ENCODE measurements at regions not wholly inside any gene's neighbourhood (a gene's known extent, or its start where the extent isn't known, plus 50 kb on each side); places are given as distances from the start of the nearest gene placed in this dataset.

GRCh38 chr13:55347528-55347927, 1793.2 kb upstream of the PRR20A start:
- no peak for FAIRE-seq
- Histone ChIP-seq H3K4me2 (ENCODE audit: insufficient read depth in 1 of 2, low read depth in 2 of 2, low read length in 2 of 2) (no peak overlapping the region), H2BK15ac (ENCODE audit: low read length) (no peak overlapping the region), H3K36me3 (ENCODE audit: control insufficient read depth in 2 of 4, insufficient read depth in 4 of 4, low read length in 3 of 4) (no peaks in the 10 kb centered on the region), H2BK20ac (ENCODE audit: low read length) (no peak overlapping the region), H4K8ac (ENCODE audit: extremely low read depth, insufficient read depth, low read length) (no peak overlapping the region), H3K9ac (replicated peaks in 1 of 4; ENCODE audit: extremely low read depth in 1 of 4, low read depth in 3 of 4, low read length in 3 of 4) (no peak overlapping the region), H2BK5ac (ENCODE audit: low read depth, low read length) (no peak overlapping the region), H3K56ac (replicated peaks; ENCODE audit: insufficient read length, low read depth, low read length) (no peak overlapping the region), H3K79me2 (ENCODE audit: control insufficient read depth in 1 of 2, insufficient read depth in 2 of 2, low read length in 2 of 2) (no peaks in the 10 kb centered on the region), H4K91ac (replicated peaks; ENCODE audit: insufficient read length, low read length) (no peak overlapping the region), H4K5ac (ENCODE audit: insufficient read length, low read depth, low read length) (no peak overlapping the region), H3K27me3 (replicated peaks in 1 of 4; ENCODE audit: control insufficient read depth in 3 of 4, extremely low read depth in 1 of 4, insufficient read depth in 3 of 4, low read length in 3 of 4) (no peaks in the 10 kb centered on the region), H3K79me1 (ENCODE audit: low read depth, low read length) (no peaks in the 10 kb centered on the region), H3K14ac (ENCODE audit: insufficient read length) (no peak overlapping the region), H2BK12ac (ENCODE audit: low read depth, low read length) (no peak overlapping the region), H2AFZ (ENCODE audit: low read length) (no peak overlapping the region), H3K4ac (replicated peaks; ENCODE audit: insufficient read length, low read depth, low read length) (no peak overlapping the region), H3K23me2 (ENCODE audit: low read depth, low read length) (no peaks in the 10 kb centered on the region), H3K27ac (ENCODE audit: low read depth, low read length) (no peak overlapping the region), H3K9me3 (ENCODE audit: insufficient read depth in 2 of 2, low read depth in 1 of 2, low read length in 1 of 2) (no peaks in the 10 kb centered on the region), H2AK5ac (ENCODE audit: low read depth, low read length) (no peak overlapping the region), H3K18ac (ENCODE audit: extremely low read depth, low read length) (no peak overlapping the region), H4K20me1 (replicated peaks in 1 of 2; ENCODE audit: control insufficient read depth in 1 of 2, insufficient read depth in 2 of 2, low read length in 2 of 2) (no peaks in the 10 kb centered on the region), H3K4me3 (ENCODE audit: extremely low read depth in 1 of 4, insufficient read depth in 2 of 4, low read depth in 3 of 4, low read length in 4 of 4) (no peak overlapping the region), H2BK120ac (replicated peaks; ENCODE audit: low read depth, low read length) (no peak overlapping the region), H3K23ac (ENCODE audit: insufficient read length) (no peak overlapping the region), H3K4me1 (replicated peaks in 1 of 4; ENCODE audit: control insufficient read depth in 3 of 4, insufficient read depth in 4 of 4, low read length in 3 of 4) (no peaks in the 10 kb centered on the region)
- WGBS, 2 experiments (ENCODE audit: extremely low coverage in 1 of 2, insufficient coverage in 1 of 2, insufficient read length in 1 of 2, insufficient replicate concordance in 2 of 2, low coverage in 1 of 2, low lambda C conversion rate in 2 of 2, missing lambda C conversion rate in 1 of 2): 89% methylated on average over 3 of the region's 3 CpGs; no CpG with 5 or more reads in 1 of the 2 experiments
- TF ChIP-seq RBBP5 (IDR thresholded peaks at IDR 0.05; ENCODE audit: borderline replicate concordance, low read depth, low read length) (no peak), PHF8 (conservative IDR thresholded peaks at IDR 0.05; ENCODE audit: low read depth, low read length) (no peak), HDAC2 (IDR thresholded peaks at IDR 0.05; ENCODE audit: borderline replicate concordance in 1 of 2, low read depth in 2 of 2, low read length in 2 of 2) (no peak), TAF7 (optimal IDR thresholded peaks at IDR 0.05; ENCODE audit: borderline replicate concordance, low read depth, low read length) (no peak), TBP (IDR thresholded peaks at IDR 0.05; ENCODE audit: low read depth, low read length) (no peak), TAF1 (IDR thresholded peaks at IDR 0.05; ENCODE audit: low read depth, low read length) (no peak)
- TF ChIP-seq, protein P1, sequence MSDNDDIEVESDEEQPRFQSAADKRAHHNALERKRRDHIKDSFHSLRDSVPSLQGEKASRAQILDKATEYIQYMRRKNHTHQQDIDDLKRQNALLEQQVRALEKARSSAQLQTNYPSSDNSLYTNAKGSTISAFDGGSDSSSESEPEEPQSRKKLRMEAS (IDR thresholded peaks at IDR 0.05): no peak
- CTCF ChIA-PET (ENCODE audit: partially characterized antibody): no interaction called here
- POLR2A ChIA-PET (ENCODE audit: partially characterized antibody): interaction anchor here (0.6 kb wide), 1 partner anchor 386 kb away, joined by 4 read pairs; no protein-coding TSS in a partner anchor
- no peak for DNase-seq (ENCODE audit: low read depth in 1 of 2, low spot score in 2 of 2)

Measured in H1 (cell line).